Upper lobe of left lung (tissue), 6 donors: ENCODE measurements at regions not wholly inside any gene's neighbourhood (a gene's known extent, or its start where the extent isn't known, plus 50 kb on each side); places are given as distances from the start of the nearest gene placed in this dataset.

ENCODE experiments used
- ATAC-seq, 2 donors: fragments of 200-7000 bp; cut with Tn5 transposase; one replicate each; pipeline ENCODE4 v1.9.1; 2022; ENCODE audit warnings: mild to moderate bottlenecking in 2 of 2, moderate library complexity in 2 of 2; ENCODE audit not compliant: low FRiP score in 2 of 2
- DNase-seq, 2 donors: peaks; one replicate each; pipeline ENCODE4 v3.0.0-alpha.2; 2019 to 2020
- H3K27ac ChIP-seq, 4 donors: fragments of 200-600 bp; sonication (generic); one replicate each; pipeline ENCODE4 v1.5.1; 2016 to 2019
- H3K27me3 ChIP-seq, 4 donors: fragments of 200-600 bp; sonication (generic); one replicate each; pipeline ENCODE4 v1.5.1; 2017 to 2019
- H3K36me3 ChIP-seq, 4 donors: fragments of 200-600 bp; sonication (generic); one replicate each; pipeline ENCODE4 v1.5.1; 2016 to 2019
- H3K4me1 ChIP-seq, 4 donors: fragments of 200-600 bp; sonication (generic); one replicate each; pipeline ENCODE4 v1.5.1; 2018 to 2019
- H3K4me3 ChIP-seq, 4 donors: fragments of 200-600 bp; sonication (generic); one replicate each; pipeline ENCODE4 v1.5.1; 2017 to 2019; ENCODE audit warnings: mild to moderate bottlenecking in 2 of 4, moderate library complexity in 1 of 4
- H3K9me3 ChIP-seq, 4 donors: fragments of 200-600 bp; sonication (generic); one replicate each; pipeline ENCODE4 v1.5.1; 2018 to 2019
- EP300 ChIP-seq, 4 donors: sonication (generic); formaldehyde crosslinking; IDR thresholded peaks; one replicate each; pipeline ENCODE4 v1.5.1; 2017; ENCODE audit warnings: antibody characterized with exemption in 4 of 4, control low read depth in 2 of 4
- POLR2A ChIP-seq, 4 donors: fragments of 450-650 bp; IDR thresholded peaks; one replicate each; pipeline ENCODE4 v1.5.1; 2016 to 2017; ENCODE audit warnings: antibody characterized with exemption in 4 of 4, mild to moderate bottlenecking in 2 of 4
- POLR2AphosphoS5 ChIP-seq, 2 donors: sonication (generic); formaldehyde crosslinking; IDR thresholded peaks; one replicate each; pipeline ENCODE4 v1.5.1; 2017; ENCODE audit warnings: antibody characterized with exemption in 2 of 2
- WGBS, 2 donors: methylation state at CpG; one replicate each; pipeline ENCODE4 v1.1.5; 2017 to 2018; 5-methylcytosine and 5-hydroxymethylcytosine counted together
- TF ChIP-seq, protein P1 (sequence below), 6 experiments: fragments of 450-650 bp in 4 of 6; fragments of 200-600 bp in 2 of 6; sonication (generic) in 2 of 6; IDR thresholded peaks; one replicate each; pipeline ENCODE4 v1.5.1; 2016 to 2019; ENCODE audit warnings: antibody characterized with exemption in 6 of 6
- donor health status: DM: no; HTN: no; CAD: no; lungs with moderate emphysema.
- donor health status: DM: no; HTN: yes; CAD: no; lungs with severe emphysema.

DNA sequence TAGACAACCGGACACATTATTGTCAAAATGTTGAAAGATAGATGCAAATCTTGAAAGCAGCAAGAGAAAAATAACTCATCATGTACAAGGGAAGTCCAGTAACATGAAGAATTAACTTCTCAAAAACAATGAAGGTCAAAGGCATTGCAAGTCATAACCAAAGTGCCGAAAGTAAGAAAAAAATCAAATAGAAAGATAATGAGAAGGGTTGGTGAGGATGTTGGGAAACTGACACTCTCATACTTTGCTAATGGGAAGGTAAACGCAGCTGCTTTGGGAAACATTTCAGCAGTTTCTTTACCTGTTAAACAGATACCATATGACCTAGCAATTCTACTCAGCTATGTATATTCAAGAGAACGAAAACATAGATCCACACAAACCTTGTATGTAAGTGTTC, 303.0 kb downstream of the ARL4A start:
- TF ChIP-seq POLR2AphosphoS5 (IDR thresholded peaks at IDR 0.05): no peak
- no peak for TF ChIP-seq EP300 (IDR thresholded peaks at IDR 0.05)
- TF ChIP-seq, protein P1, sequence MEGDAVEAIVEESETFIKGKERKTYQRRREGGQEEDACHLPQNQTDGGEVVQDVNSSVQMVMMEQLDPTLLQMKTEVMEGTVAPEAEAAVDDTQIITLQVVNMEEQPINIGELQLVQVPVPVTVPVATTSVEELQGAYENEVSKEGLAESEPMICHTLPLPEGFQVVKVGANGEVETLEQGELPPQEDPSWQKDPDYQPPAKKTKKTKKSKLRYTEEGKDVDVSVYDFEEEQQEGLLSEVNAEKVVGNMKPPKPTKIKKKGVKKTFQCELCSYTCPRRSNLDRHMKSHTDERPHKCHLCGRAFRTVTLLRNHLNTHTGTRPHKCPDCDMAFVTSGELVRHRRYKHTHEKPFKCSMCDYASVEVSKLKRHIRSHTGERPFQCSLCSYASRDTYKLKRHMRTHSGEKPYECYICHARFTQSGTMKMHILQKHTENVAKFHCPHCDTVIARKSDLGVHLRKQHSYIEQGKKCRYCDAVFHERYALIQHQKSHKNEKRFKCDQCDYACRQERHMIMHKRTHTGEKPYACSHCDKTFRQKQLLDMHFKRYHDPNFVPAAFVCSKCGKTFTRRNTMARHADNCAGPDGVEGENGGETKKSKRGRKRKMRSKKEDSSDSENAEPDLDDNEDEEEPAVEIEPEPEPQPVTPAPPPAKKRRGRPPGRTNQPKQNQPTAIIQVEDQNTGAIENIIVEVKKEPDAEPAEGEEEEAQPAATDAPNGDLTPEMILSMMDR (IDR thresholded peaks at IDR 0.05): no peak
- TF ChIP-seq POLR2A (IDR thresholded peaks at IDR 0.05): no peak
- H3K4me3 ChIP-seq: no peak overlapping the region
- no peak for DNase-seq
- H3K36me3 ChIP-seq: no peaks in the 10 kb centered on the region
- no peaks in the 10 kb centered on the region for H3K9me3 ChIP-seq
- H3K27ac ChIP-seq: no peak overlapping the region
- H3K4me1 ChIP-seq: no peaks in the 10 kb centered on the region
- H3K27me3 ChIP-seq: no peaks in the 10 kb centered on the region
- no peak for ATAC-seq
- WGBS, 2 donors: 91 to 93% methylated on average over 4 of the region's 4 CpGs

DNA sequence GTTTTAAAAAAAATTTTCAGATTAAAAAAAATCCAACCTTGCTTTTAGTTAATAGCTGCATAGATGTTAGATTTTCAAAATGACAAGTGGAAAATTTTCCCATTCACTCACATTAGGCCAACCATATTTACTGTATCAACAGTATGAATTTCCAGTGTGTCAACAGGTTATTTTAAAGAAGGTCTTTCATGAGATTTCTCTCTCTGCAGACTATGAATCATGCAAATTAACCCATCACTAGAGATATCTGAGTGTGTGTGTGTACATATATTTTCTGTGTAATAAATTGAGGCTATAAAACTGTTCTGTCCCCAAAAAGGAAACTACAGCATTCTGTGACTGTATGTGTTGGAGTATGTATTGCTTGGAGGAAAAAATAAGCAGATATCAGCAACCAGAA, 305.6 kb downstream of the ARL4A start:
- H3K4me3 ChIP-seq: no peak overlapping the region
- ATAC-seq (no peak), DNase-seq (no peak)
- no peak overlapping the region for H3K27ac ChIP-seq
- no peaks in the 10 kb centered on the region for H3K27me3 ChIP-seq
- H3K9me3 ChIP-seq: no peaks in the 10 kb centered on the region
- no peaks in the 10 kb centered on the region for H3K4me1 ChIP-seq
- H3K36me3 ChIP-seq: no peaks in the 10 kb centered on the region
- TF ChIP-seq POLR2A (IDR thresholded peaks at IDR 0.05) (no peak), POLR2AphosphoS5 (IDR thresholded peaks at IDR 0.05) (no peak), EP300 (IDR thresholded peaks at IDR 0.05) (no peak)
- TF ChIP-seq, protein P1 (IDR thresholded peaks at IDR 0.05): no peak

DNA sequence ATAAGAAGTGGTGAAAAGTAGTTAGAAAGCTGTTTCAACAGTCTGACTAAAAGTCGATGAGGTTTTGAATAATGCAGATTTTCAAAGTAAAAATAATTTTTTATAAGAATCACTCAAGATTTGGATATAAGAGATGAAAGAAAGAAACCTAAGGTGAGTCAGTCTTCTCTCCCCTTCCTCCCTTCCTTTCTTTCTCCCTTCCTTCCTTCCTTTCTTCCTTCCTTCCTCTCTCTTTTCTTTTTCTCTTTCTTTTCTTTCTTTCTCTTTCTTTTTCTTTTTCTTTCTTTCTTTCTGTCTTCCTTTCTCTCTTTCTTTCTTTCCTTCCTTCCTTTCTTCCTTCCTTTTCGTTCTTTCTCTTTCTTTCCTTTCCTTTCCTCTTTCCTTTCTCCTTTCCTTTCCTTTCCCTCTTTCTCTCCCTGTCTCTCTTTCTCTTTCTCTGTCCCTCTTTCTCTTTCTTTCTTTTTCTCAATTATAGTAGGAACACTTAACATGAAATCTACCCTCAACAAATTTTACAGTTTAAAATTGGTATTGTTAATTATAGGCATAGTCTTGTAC, 308.6 kb downstream of the ARL4A start:
- DNase-seq (no peak), ATAC-seq (no peak)
- Histone ChIP-seq H3K27me3 (no peaks in the 10 kb centered on the region), H3K4me1 (no peaks in the 10 kb centered on the region), H3K36me3 (no peaks in the 10 kb centered on the region), H3K4me3 (no peak overlapping the region), H3K9me3 (no peaks in the 10 kb centered on the region), H3K27ac (no peak overlapping the region)
- WGBS, 2 donors: 86 to 90% methylated on average over 2 of the region's 2 CpGs
- TF ChIP-seq POLR2A (IDR thresholded peaks at IDR 0.05) (no peak), EP300 (IDR thresholded peaks at IDR 0.05) (no peak)
- TF ChIP-seq, protein P1 (IDR thresholded peaks at IDR 0.05): no peak

DNA sequence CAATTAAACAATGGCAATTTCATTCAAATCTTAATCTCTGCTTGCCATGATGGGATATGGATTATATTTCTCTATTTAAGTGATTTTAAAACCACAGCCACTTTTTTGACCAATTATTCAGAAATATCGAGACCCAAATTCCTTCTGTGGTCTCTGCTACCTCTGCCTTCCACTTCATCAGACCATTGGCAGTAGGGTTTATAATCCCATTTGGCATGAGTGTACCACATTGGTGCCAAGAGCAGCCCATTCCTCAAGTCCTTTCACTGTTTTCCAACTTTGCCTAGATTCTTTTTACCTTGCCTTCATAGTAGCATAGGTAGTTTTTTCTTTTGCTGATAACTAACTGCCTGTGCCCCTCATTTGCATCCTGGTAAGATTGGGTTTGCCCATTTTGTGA, 319.9 kb downstream of the ARL4A start:
- DNase-seq (no peak), ATAC-seq (no peak)
- no peaks in the 10 kb centered on the region for H3K36me3 ChIP-seq
- no peaks in the 10 kb centered on the region for H3K4me1 ChIP-seq
- TF ChIP-seq POLR2A (IDR thresholded peaks at IDR 0.05) (no peak), EP300 (IDR thresholded peaks at IDR 0.05) (no peak), POLR2AphosphoS5 (IDR thresholded peaks at IDR 0.05) (no peak)
- TF ChIP-seq, protein P1 (IDR thresholded peaks at IDR 0.05): no peak
- WGBS, 2 donors: 79 to 93% methylated on average over 1 of the region's 1 CpG
- H3K27me3 ChIP-seq: no peaks in the 10 kb centered on the region
- H3K9me3 ChIP-seq: no peaks in the 10 kb centered on the region
- H3K27ac ChIP-seq: no peak overlapping the region
- no peak overlapping the region for H3K4me3 ChIP-seq

DNA sequence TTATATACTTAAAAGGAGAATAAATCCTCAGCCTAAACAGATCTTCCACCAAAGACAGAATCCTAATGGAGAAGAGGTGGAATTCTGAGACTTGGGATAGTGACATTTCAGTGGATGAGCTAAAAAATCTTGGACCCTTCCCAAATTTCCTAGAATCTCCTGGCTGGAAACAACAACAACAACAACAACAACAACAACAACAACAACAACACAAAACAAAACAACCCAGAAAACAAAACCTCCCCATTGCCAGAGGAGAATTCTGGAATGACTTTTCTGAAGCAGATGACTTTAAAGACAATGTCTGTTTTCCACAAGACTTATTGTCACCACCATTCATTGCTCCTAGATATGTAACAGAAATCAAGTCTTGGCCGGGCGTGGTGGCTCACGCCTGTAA, 322.1 kb downstream of the ARL4A start:
- no peak overlapping the region for H3K4me3 ChIP-seq
- no peaks in the 10 kb centered on the region for H3K4me1 ChIP-seq
- DNase-seq (no peak), ATAC-seq (no peak)
- no peaks in the 10 kb centered on the region for H3K27me3 ChIP-seq
- no peak overlapping the region for H3K27ac ChIP-seq
- H3K9me3 ChIP-seq: no peaks in the 10 kb centered on the region
- WGBS, 2 donors: 95 to 96% methylated on average over 3 of the region's 3 CpGs
- no peak for TF ChIP-seq POLR2AphosphoS5 (IDR thresholded peaks at IDR 0.05)
- TF ChIP-seq, protein P1 (IDR thresholded peaks at IDR 0.05): no peak
- TF ChIP-seq POLR2A (IDR thresholded peaks at IDR 0.05): no peak
- TF ChIP-seq EP300 (IDR thresholded peaks at IDR 0.05): no peak
- H3K36me3 ChIP-seq: no peaks in the 10 kb centered on the region
